CD4-positive, alpha-beta T cell (primary cell): ENCODE measurements at regions not wholly inside any gene's neighbourhood (a gene's known extent, or its start where the extent isn't known, plus 50 kb on each side); places are given as distances from the start of the nearest gene placed in this dataset.

Experiments used
- ATAC-seq: fragments of 200-7000 bp; cut with Tn5 transposase; one replicate; pipeline ENCODE4 v1.10.0; 2022; ENCODE audit warnings: mild to moderate bottlenecking; ENCODE audit not compliant: poor library complexity
- CTCF ChIA-PET: fragments of 350-600 bp; sonication (Branson Sonifier 250); formaldehyde crosslinking; loops from one replicate; lab custom pipeline; 2021; ENCODE audit warnings: antibody characterized with exemption, inconsistent platforms; lab: Charles Lee
- POLR2A ChIA-PET: fragments of 350-600 bp; sonication (Branson Sonifier 250); formaldehyde crosslinking; loops from one replicate; lab custom pipeline; 2021; ENCODE audit warnings: antibody characterized with exemption, inconsistent platforms; lab: Charles Lee
- DNase-seq, 14 experiments: peaks; one replicate each; pipeline ENCODE4 v3.0.0-alpha.2; 2013 to 2020; ENCODE audit warnings: mixed read lengths in 2 of 14
- H3K27ac ChIP-seq, 2 donors: one replicate each; pipeline versions ENCODE4 v1.5.1 to v1.7.0; 2013; ENCODE audit warnings: low read length in 2 of 2, low read depth in 1 of 2, mild to moderate bottlenecking in 1 of 2
- H3K27me3 ChIP-seq, 2 experiments: 1 replicate in 1 of 2; 2 replicates in 1 of 2; pipeline versions ENCODE4 v1.6.1 to v1.7.0; 2013; ENCODE audit warnings: low read length in 2 of 2, control low read depth in 1 of 2, mild to moderate bottlenecking in 1 of 2, moderate library complexity in 1 of 2; ENCODE audit not compliant: insufficient read depth in 2 of 2, control insufficient read depth in 1 of 2
- H3K36me3 ChIP-seq: one replicate; pipeline ENCODE4 v1.6.1; 2013; ENCODE audit warnings: low read length, control low read depth; ENCODE audit not compliant: insufficient read depth
- H3K4me1 ChIP-seq: one replicate; pipeline ENCODE4 v1.6.1; 2013; ENCODE audit warnings: low read length, control low read depth; ENCODE audit not compliant: insufficient read depth
- H3K4me3 ChIP-seq: one replicate; pipeline ENCODE4 v1.5.1; 2013; ENCODE audit warnings: mild to moderate bottlenecking, low read length, moderate library complexity
- H3K9me3 ChIP-seq, 2 experiments: 1 replicate in 1 of 2; 2 replicates in 1 of 2; pipeline versions ENCODE4 v1.6.1 to v1.7.0; 2013; ENCODE audit warnings: low read length in 2 of 2, mild to moderate bottlenecking in 2 of 2, control low read depth in 1 of 2, moderate library complexity in 1 of 2; ENCODE audit not compliant: control insufficient read depth in 1 of 2, insufficient read depth in 1 of 2
- H3K27ac Mint-ChIP-seq: one replicate; pipeline ENCODE4 v1.8.0; 2020; ENCODE audit warnings: mixed read lengths
- H3K27me3 Mint-ChIP-seq: one replicate; pipeline ENCODE4 v1.8.0; 2021; ENCODE audit warnings: mixed read lengths
- H3K36me3 Mint-ChIP-seq: one replicate; pipeline ENCODE4 v1.8.0; 2021; ENCODE audit warnings: low read depth, mixed read lengths
- H3K4me1 Mint-ChIP-seq: one replicate; pipeline ENCODE4 v1.8.0; 2021; ENCODE audit warnings: low read depth, mixed read lengths
- H3K4me3 Mint-ChIP-seq: one replicate; pipeline ENCODE4 v1.8.0; 2020; ENCODE audit warnings: mild to moderate bottlenecking, mixed read lengths
- H3K9me3 Mint-ChIP-seq: one replicate; pipeline ENCODE4 v1.8.0; 2020; ENCODE audit warnings: mixed read lengths
- intact Hi-C, 2 experiments: fragments of 100-400 bp; cut with DNase I in 1 of 2; cut with micrococcal nuclease in 1 of 2; formaldehyde crosslinking; loops; one replicate each; pipeline versions ENCODE4 v1.15.1 to v1.9.0; 2023 to 2025; cut with DNase I, micrococcal nuclease
- TF ChIP-seq, protein P1 (sequence below): fragments of 200-600 bp; IDR thresholded peaks from one replicate; pipeline ENCODE4 v1.8.0; 2022; ENCODE audit warnings: antibody characterized with exemption, mild to moderate bottlenecking

- H3K4me1 Mint-ChIP-seq: no peaks in the 10 kb centered on the region
- ChIA-PET CTCF (no interaction called here), POLR2A (no interaction called here)
- no peaks in the 10 kb centered on the region for H3K36me3 ChIP-seq
- no peak overlapping the region for H3K4me3 ChIP-seq
- intact Hi-C loops: no loop called here
- DNase-seq (no peak), ATAC-seq (no peak)
- H3K27ac ChIP-seq: no peak overlapping the region
- TF ChIP-seq, protein P1, sequence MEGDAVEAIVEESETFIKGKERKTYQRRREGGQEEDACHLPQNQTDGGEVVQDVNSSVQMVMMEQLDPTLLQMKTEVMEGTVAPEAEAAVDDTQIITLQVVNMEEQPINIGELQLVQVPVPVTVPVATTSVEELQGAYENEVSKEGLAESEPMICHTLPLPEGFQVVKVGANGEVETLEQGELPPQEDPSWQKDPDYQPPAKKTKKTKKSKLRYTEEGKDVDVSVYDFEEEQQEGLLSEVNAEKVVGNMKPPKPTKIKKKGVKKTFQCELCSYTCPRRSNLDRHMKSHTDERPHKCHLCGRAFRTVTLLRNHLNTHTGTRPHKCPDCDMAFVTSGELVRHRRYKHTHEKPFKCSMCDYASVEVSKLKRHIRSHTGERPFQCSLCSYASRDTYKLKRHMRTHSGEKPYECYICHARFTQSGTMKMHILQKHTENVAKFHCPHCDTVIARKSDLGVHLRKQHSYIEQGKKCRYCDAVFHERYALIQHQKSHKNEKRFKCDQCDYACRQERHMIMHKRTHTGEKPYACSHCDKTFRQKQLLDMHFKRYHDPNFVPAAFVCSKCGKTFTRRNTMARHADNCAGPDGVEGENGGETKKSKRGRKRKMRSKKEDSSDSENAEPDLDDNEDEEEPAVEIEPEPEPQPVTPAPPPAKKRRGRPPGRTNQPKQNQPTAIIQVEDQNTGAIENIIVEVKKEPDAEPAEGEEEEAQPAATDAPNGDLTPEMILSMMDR: no peak
- no peak overlapping the region for H3K4me3 Mint-ChIP-seq
- H3K27ac Mint-ChIP-seq: no peak overlapping the region
- no peaks in the 10 kb centered on the region for H3K36me3 Mint-ChIP-seq
- H3K9me3 Mint-ChIP-seq: no peaks in the 10 kb centered on the region
- peaks cover 4 to 20% of the 10 kb centered on the region in 2 experiments for H3K27me3 ChIP-seq
- no peaks in the 10 kb centered on the region for H3K9me3 ChIP-seq
- H3K27me3 Mint-ChIP-seq: peaks cover 31% of the 10 kb centered on the region
- no peaks in the 10 kb centered on the region for H3K4me1 ChIP-seq
These were observed 426.6 kb downstream of the ARHGEF28 start for GRCh38 chr5:74052441-74053221.

- no peaks in the 10 kb centered on the region for H3K4me1 ChIP-seq
- H3K27me3 Mint-ChIP-seq: peaks cover 36% of the 10 kb centered on the region
- POLR2A ChIA-PET: no interaction called here
- no peaks in the 10 kb centered on the region for H3K4me1 Mint-ChIP-seq
- H3K4me3 ChIP-seq: no peak overlapping the region
- ATAC-seq (no peak), DNase-seq (no peak)
- H3K27me3 ChIP-seq: peaks cover 0 to 16% of the 10 kb centered on the region in 2 experiments
- TF ChIP-seq, protein P1: no peak
- H3K9me3 ChIP-seq: no peaks in the 10 kb centered on the region
- no peaks in the 10 kb centered on the region for H3K36me3 Mint-ChIP-seq
- no peaks in the 10 kb centered on the region for H3K36me3 ChIP-seq
- no peak overlapping the region for H3K4me3 Mint-ChIP-seq
- no peaks in the 10 kb centered on the region for H3K9me3 Mint-ChIP-seq
- intact Hi-C loops: no loop called here
- no peak overlapping the region for H3K27ac ChIP-seq
- CTCF ChIA-PET: no interaction called here
- H3K27ac Mint-ChIP-seq: no peak overlapping the region
These were observed 425.1 kb downstream of the ARHGEF28 start for GRCh38 chr5:74051076-74051475.

DNA sequence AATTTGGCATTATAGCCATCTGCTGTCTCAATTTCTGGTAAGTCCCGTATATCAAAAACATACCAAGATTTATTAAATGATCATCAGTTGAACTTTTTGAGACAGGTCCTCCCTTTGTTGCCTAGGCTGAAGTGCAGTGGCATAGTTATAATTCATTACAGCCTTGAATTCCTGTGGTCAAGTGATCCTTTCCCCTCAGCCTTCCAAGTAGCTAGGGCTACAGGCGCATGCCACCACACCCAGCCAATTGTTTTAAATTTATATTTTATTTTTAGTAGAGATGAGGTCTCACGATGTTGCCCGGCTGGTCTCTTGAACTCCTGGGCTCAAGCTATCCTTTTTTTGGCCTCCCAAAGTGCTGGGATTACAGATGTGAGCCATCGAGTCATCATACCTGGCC lies 418.9 kb downstream of the ARHGEF28 start:
- ChIA-PET POLR2A (interaction anchor here (0.7 kb wide), 1 partner anchor 1202 kb away, joined by 4 read pairs; no protein-coding TSS in a partner anchor), CTCF (interaction anchor here (0.6 kb wide), 1 partner anchor 135 kb away, joined by 3 read pairs; no protein-coding TSS in a partner anchor)
- Histone ChIP-seq H3K27ac (no peak overlapping the region), H3K4me3 (no peak overlapping the region), H3K4me1 (no peaks in the 10 kb centered on the region), H3K9me3 (no peaks in the 10 kb centered on the region), H3K27me3 (peaks cover 0 to 5% of the 10 kb centered on the region in 2 experiments), H3K36me3 (no peaks in the 10 kb centered on the region)
- Mint-ChIP-seq H3K27ac (no peak overlapping the region), H3K4me1 (no peaks in the 10 kb centered on the region), H3K27me3 (peaks cover 16% of the 10 kb centered on the region), H3K9me3 (no peaks in the 10 kb centered on the region), H3K4me3 (no peak overlapping the region), H3K36me3 (no peaks in the 10 kb centered on the region)
- TF ChIP-seq, protein P1: no peak
- ATAC-seq (no peak), DNase-seq (no peak)
- intact Hi-C loops: no loop called here
